Esophagus muscularis mucosa (tissue), 3 donors: ENCODE measurements at regions not wholly inside any gene's neighbourhood (a gene's known extent, or its start where the extent isn't known, plus 50 kb on each side); places are given as distances from the start of the nearest gene placed in this dataset.

Experiments used
- CTCF ChIP-seq, 3 experiments: fragments of 200-600 bp in 2 of 3; fragments of 450-650 bp in 1 of 3; sonication (generic) in 2 of 3; IDR thresholded peaks; one replicate each; pipeline ENCODE4 v1.5.1; 2017 to 2019; ENCODE audit warnings: antibody characterized with exemption in 3 of 3, mild to moderate bottlenecking in 2 of 3, moderate library complexity in 1 of 3
- POLR2A ChIP-seq: fragments of 450-650 bp; IDR thresholded peaks from one replicate; pipeline ENCODE4 v1.6.1; 2017; ENCODE audit warnings: antibody characterized with exemption, moderate library complexity, mild to moderate bottlenecking, low read depth
- POLR2AphosphoS5 ChIP-seq, 2 donors: sonication (generic); formaldehyde crosslinking; IDR thresholded peaks; one replicate each; pipeline ENCODE4 v1.6.1; 2017; ENCODE audit warnings: antibody characterized with exemption in 2 of 2

DNA sequence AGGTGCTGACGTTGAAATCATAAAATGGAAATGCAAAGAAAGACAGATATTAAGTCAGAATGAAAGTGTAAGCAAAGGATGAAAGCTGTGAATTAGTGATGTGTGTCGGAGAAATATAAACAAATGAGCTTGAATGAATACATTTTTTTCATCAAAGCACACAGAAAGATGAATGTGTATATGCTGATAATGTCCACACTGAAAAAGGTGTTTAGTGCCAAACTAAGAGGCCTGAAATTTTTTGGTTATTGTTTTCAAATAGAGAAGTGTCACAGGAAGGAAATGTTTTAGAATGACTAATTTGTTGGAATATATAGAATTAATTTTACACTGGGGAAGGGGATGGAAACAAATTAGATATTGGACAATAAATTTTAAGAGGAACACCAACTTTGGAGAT is 1217.6 kb downstream of the PCDH18 start:
- TF ChIP-seq POLR2AphosphoS5 (IDR thresholded peaks at IDR 0.05) (no peak), CTCF (IDR thresholded peaks at IDR 0.05) (no peak), POLR2A (no peak)
